WI38 (cell line): ENCODE measurements at regions not wholly inside any gene's neighbourhood (a gene's known extent, or its start where the extent isn't known, plus 50 kb on each side); places are given as distances from the start of the nearest gene placed in this dataset.

Experiments used
- H3K4me3 ChIP-seq: 2 replicates; pipeline ENCODE4 v1.5.1; 2011; ENCODE audit warnings: low read depth, mild to moderate bottlenecking, control low read depth, low read length
- CTCF ChIP-seq: IDR thresholded peaks from 2 replicates; pipeline ENCODE4 v1.5.1; 2012; ENCODE audit warnings: low read depth, mild to moderate bottlenecking, control low read depth, low read length

- no peak overlapping the region for H3K4me3 ChIP-seq
- TF ChIP-seq CTCF: no peak
These were observed 130.9 kb upstream of the RGMA start for GRCh38 chr15:93219859-93220420.

- no peak for TF ChIP-seq CTCF
- no peak overlapping the region for H3K4me3 ChIP-seq
These were observed 128.3 kb upstream of the RGMA start for GRCh38 chr15:93217343-93217742.

GRCh38 chr15:93214106-93214505, 125.1 kb upstream of the RGMA start:
- TF ChIP-seq CTCF: no peak
- no peak overlapping the region for H3K4me3 ChIP-seq

- no peak overlapping the region for H3K4me3 ChIP-seq
- TF ChIP-seq CTCF: no peak
These were observed 124.3 kb upstream of the RGMA start for GRCh38 chr15:93213281-93213680.

GRCh38 chr15:93212578-93212977, 123.6 kb upstream of the RGMA start:
- no peak for TF ChIP-seq CTCF
- no peak overlapping the region for H3K4me3 ChIP-seq

- TF ChIP-seq CTCF: no peak
- H3K4me3 ChIP-seq: no peak overlapping the region
These were observed 122.0 kb upstream of the RGMA start for GRCh38 chr15:93210995-93211394.

GRCh38 chr15:93209690-93210445, 120.9 kb upstream of the RGMA start:
- no peak for TF ChIP-seq CTCF
- H3K4me3 ChIP-seq: no peak overlapping the region
